T47D (cell line): ENCODE measurements at regions not wholly inside any gene's neighbourhood (a gene's known extent, or its start where the extent isn't known, plus 50 kb on each side); places are given as distances from the start of the nearest gene placed in this dataset.
"Not testable (repeated sequence)": the region's sequence is repeated elsewhere in the genome, so short reads cannot be mapped to it uniquely, and the experiment has no call there.

Source experiments
- DNase-seq, 2 experiments: peaks; one replicate each; pipeline versions ENCODE4 v3.0.0 to v3.0.0-alpha.2; 2011 to 2012; ENCODE audit warnings: low read depth in 1 of 2, low spot score in 1 of 2
- JUND ChIP-seq: IDR thresholded peaks from 2 replicates; pipeline ENCODE4 v1.6.1; 2012; ENCODE audit warnings: low read depth
- in situ Hi-C: cut with HindIII; loops from 2 replicates; pipeline ENCODE4 v1.10.0; 2016; ENCODE audit warnings: low sequenced_read_pairs, low pct_unique_long_range_greater_than_20kb

- in situ Hi-C loops: no loop called here
- DNase-seq: no peak
- TF ChIP-seq JUND: no peak
Measured at GRCh38 chr1:73901738-73902137, 296.2 kb downstream of the LRRIQ3 start.

- no peak for DNase-seq
- no peak for TF ChIP-seq JUND
- in situ Hi-C loops: no loop called here
Measured at GRCh38 chr1:73899311-73899710, 298.7 kb downstream of the LRRIQ3 start.

DNA sequence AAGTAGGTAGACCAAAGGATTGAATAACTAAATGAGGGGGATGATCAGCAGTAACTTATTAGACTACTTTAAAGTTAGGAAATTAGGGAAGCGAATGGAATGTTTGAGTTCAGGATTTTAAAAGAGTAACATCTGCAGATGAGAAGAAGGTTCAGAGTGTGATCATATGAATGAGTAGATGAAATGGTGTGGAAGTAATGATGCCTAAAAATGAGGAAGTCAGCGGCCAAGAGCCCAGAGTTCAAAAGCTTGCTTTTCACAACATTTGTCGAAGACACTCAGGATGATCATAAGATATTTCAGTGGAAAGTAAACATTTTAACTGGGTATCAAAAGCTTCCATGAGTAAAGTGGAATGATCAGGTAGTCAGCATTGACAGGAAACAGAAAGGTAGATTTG is 299.4 kb downstream of the LRRIQ3 start:
- no peak for DNase-seq
- no peak for TF ChIP-seq JUND
- in situ Hi-C loops: no loop called here

DNA sequence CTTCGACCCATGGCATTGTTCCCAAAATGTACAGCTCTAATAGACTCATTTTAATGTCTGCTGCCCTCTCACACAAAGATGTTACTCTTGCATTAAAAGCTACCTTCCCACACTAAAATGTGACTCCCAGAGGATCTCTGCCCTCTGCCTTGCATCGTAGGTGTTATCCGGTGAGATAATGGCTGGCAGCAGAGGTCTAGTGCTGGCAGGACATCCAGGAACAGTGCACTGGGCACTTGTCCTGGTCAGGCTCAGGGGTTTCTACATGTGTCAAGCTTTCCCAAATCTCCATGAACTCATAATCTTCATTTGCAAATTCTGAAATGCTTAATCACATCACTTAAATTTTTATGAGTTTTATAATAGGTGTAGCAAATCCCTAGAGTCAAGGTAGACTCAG is 310.6 kb downstream of the LRRIQ3 start:
- in situ Hi-C loops: no loop called here

GRCh38 chr1:73886716-73887115 is 311.3 kb downstream of the LRRIQ3 start:
- DNase-seq: no peak
- in situ Hi-C loops: no loop called here
- no peak for TF ChIP-seq JUND

More for the DNA sequence above, 310.6 kb downstream of the LRRIQ3 start:
- DNase-seq: no peak
- no peak for TF ChIP-seq JUND

DNA sequence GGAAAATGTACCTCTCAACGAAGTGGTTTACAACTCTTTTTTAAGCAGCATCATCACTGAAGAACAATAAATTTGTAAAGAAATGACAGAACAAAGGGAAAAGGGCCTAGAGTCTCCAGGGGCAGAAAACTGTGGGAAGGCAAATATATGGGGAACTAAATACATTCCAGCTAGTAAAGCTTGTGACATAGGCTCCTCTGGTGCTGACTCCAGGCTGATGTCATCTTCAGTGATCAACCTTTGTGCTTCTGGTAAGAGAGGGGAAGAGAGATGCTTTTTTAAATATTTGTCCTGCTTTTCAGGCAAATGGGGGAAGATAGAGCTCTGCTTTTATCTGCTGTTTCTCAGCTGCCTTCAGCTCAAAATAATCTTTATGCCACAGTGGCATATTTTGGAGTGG is 323.2 kb downstream of the LRRIQ3 start:
- in situ Hi-C loops: no loop called here
- no peak for TF ChIP-seq JUND

DNA sequence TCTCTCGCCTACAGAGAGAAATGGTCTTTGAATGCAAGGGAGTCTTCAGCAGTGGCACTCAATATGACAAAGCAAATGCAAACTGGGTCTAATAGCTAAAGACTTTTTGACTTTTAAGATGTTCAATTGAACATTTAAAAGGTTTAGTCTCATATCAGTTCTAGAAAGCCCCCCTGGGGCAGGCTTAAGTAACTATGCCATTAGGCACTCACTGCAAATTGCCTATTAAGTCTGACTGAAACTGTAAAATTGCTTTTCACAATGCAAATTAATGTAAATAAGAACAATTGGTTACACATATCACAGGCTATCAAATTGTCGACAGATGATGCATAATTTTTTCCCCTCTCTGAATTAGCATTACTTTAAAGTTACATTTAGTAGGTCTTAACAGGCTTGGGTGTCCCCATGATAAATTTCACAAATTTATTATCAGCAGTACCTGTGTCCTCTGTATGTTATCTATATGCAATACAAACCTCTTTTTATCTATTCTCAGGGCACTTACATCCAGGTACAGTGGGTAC is 329.1 kb downstream of the LRRIQ3 start:
- in situ Hi-C loops: no loop called here
- TF ChIP-seq JUND: no peak
- no peak for DNase-seq

More for the DNA sequence above, 323.2 kb downstream of the LRRIQ3 start:
- no peak for DNase-seq

GRCh38 chr1:73862355-73862754 is 335.6 kb downstream of the LRRIQ3 start:
- TF ChIP-seq JUND: no peak
- no peak for DNase-seq
- in situ Hi-C loops: no loop called here

- in situ Hi-C loops: no loop called here
- no peak for DNase-seq
- no peak for TF ChIP-seq JUND
Measured at GRCh38 chr1:73860421-73860950, 337.5 kb downstream of the LRRIQ3 start.

- in situ Hi-C loops: no loop called here
- no peak for TF ChIP-seq JUND
- DNase-seq: no peak
Measured at GRCh38 chr1:73859227-73859626, 338.7 kb downstream of the LRRIQ3 start.

DNA sequence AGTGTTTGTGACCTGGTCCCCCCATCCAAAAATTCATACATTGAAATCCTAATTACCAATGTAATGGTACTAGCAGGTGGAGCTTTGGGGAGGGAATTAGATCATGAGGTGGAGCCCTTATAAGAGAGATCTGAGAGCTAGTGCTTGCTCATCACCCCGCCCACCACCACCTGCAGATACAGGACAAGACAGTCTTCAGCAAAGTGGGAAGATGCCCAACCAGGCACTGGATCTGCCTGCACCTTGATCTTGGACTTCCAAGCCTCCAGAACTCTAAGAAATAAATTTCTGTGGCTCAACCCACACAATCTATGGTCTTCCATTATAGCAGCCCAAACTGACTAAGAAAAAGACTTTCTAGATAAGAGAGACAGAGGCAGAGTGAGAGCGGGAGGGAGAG is 343.4 kb downstream of the LRRIQ3 start:
- TF ChIP-seq JUND: no peak
- in situ Hi-C loops: no loop called here
- no peak for DNase-seq

DNA sequence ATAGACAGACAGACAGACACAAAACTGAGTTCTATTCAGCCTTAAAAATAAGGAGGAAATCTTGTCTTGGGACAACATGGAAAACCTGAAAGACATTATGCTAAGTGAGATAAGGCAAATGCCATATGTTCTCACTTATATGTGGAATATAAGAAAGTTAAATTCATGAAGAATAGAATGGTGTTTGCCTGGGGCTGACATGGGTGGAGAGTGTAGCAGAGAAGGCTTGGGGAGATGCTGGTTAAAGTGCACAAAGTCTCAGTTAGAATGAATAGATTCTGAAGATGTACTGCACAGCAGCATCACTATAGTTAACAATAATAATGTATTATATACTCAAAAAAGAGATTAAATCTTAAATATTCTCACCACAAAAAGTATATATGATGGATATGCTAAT is 355.5 kb downstream of the LRRIQ3 start:
- no peak for TF ChIP-seq JUND
- in situ Hi-C loops: no loop called here
- no peak for DNase-seq

DNA sequence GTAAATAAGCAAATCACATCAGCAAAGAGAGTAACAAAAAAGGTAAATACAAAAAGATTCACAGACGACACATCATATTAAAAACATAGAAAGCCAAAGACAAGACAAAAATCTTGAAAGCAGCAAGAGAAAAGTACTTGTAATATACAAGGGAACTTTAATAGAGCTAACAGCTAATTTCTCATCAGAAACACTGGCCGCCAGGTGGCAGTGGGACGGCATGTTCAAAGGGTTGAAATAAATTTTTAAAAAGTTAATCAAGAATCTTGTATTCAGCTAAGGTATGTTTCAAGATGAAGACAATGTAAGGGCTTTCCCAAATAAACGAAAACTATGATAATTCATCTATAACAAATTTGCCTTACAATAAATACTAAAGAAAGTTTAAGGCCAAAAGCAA is 358.1 kb downstream of the LRRIQ3 start:
- no peak for TF ChIP-seq JUND
- in situ Hi-C loops: no loop called here
- peak in 1 of 2 experiments; percentile 44 for DNase-seq

DNA sequence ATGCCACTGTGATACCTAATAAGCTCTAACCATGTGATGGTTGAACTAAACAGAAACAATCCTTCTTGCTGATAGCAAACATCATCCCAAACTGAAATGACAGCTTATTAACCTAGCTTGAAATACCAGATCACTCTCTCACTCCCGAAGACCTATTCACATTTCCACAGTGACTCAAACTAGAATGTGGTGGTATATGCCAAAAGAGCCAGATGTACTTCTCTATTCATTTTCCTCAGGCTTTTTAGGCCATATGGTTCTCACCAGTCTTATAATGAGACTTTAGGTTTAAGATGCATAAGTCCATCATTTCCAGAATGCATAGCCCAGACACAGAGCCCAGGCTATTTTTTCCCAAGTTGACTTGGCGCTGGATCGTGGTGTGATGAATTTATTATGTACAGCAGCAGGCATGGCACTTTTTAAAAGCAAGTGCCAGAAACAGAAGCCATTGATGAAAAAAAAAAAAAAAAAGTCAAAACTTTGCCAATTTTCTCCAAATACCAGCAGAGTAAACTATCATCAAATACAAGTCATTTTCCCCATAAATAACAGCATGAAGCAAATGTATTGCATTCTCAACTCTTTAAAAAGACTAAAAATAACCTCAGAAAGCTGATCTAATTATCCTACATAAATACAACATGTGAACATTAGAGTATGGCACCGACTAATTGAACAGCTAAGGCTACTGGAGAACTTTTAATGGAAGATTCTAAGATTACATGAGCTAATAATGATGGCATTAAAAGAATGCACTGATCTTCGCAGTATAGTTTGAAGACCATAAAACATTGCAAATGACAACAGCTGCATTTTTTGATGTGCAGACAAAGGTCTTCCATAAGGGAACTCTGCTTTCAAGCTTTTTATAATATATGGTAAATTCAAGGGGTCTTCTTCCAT is 365.4 kb downstream of the LRRIQ3 start:
- in situ Hi-C loops: no loop called here

GRCh38 chr1:73827283-73827682 is 370.7 kb downstream of the LRRIQ3 start:
- in situ Hi-C loops, DNase-seq: not testable (repeated sequence)

More for the DNA sequence above, 365.4 kb downstream of the LRRIQ3 start:
- TF ChIP-seq JUND: no peak
- no peak for DNase-seq
